A673 (cell line): ENCODE measurements at regions not wholly inside any gene's neighbourhood (a gene's known extent, or its start where the extent isn't known, plus 50 kb on each side); places are given as distances from the start of the nearest gene placed in this dataset.
"Not testable (repeated sequence)": the region's sequence is repeated elsewhere in the genome, so short reads cannot be mapped to it uniquely, and the experiment has no call there.

Experiments used
- CTCF ChIP-seq: fragments of 300-800, 200-600 bp; sonication (generic); conservative IDR thresholded peaks from 2 replicates; pipeline ENCODE4 v1.5.1; 2017; ENCODE audit warnings: low read depth, mild to moderate bottlenecking, antibody characterized with exemption, low read length, moderate library complexity, mixed read lengths
- EZH2 ChIP-seq: fragments of 200-600 bp; sonication (generic); IDR thresholded peaks from 2 replicates; pipeline ENCODE4 v1.6.1; 2017; ENCODE audit warnings: borderline replicate concordance, low read depth, mild to moderate bottlenecking, mixed read lengths, antibody characterized with exemption, low read length; ENCODE audit not compliant: poor library complexity, severe bottlenecking

- not testable (repeated sequence) for TF ChIP-seq CTCF, EZH2
These were observed 99.8 kb upstream of the TPTE start for GRCh38 chr21:10421601-10422000.
